GM23248 (cell line): ENCODE measurements at regions not wholly inside any gene's neighbourhood (a gene's known extent, or its start where the extent isn't known, plus 50 kb on each side); places are given as distances from the start of the nearest gene placed in this dataset.

Experiments
- EZH2 ChIP-seq: fragments of 200-600 bp; sonication (generic); IDR thresholded peaks from 2 replicates; pipeline ENCODE4 v1.6.1; 2018; ENCODE audit warnings: antibody characterized with exemption, mild to moderate bottlenecking; ENCODE audit not compliant: insufficient read depth, poor library complexity, severe bottlenecking
- EZH2phosphoT487 ChIP-seq: fragments of 200-600 bp; sonication (generic); IDR thresholded peaks from 2 replicates; pipeline ENCODE4 v1.6.1; 2018; ENCODE audit warnings: antibody characterized with exemption, moderate library complexity, mild to moderate bottlenecking, low read depth; ENCODE audit not compliant: insufficient read depth

GRCh38 chr6:71446470-71446869, 157.9 kb downstream of the OGFRL1 start:
- TF ChIP-seq EZH2 (no peak), EZH2phosphoT487 (no peak)
